ENCODE measurements at regions not wholly inside any gene's neighbourhood (a gene's known extent, or its start where the extent isn't known, plus 50 kb on each side); places are given as distances from the start of the nearest gene placed in this dataset.

DNA sequence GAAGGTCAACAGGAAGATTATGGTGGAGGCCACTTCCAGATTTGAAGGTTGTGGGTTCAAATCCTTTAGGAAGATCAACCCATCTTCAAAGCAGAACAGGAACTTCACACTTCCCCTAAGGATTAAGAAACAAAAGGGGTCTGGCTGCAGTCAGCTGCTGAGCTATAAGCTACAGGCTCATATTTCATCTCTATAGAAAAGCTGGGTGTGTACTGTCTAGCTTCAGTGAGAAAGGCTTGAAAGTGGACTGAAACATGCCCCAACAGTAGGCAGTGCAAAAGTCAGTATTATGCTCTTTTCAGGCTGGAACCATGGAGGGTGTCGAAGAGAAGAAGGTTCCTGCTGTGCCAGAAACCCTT is 60.1 kb upstream of the SPDEF start:
- Histone ChIP-seq H3K36me3 (ENCODE audit: control insufficient read depth, insufficient read depth, low read length) (no peaks in the 10 kb centered on the region), H3K27me3 (replicated peaks; ENCODE audit: control insufficient read depth, insufficient read depth, low read length) (no peaks in the 10 kb centered on the region), H3K9me3 (no peaks in the 10 kb centered on the region), H3K4me3 (ENCODE audit: low read depth, low read length) (no peak overlapping the region), H3K4me1 (peaks cover 13% of the 10 kb centered on the region)
- DNase-seq: no peak
- ChIA-PET POLR2A (no interaction called here), CTCF (interaction anchor here (0.6 kb wide), 3 partner anchors 38 to 133 kb away, joined by 3 to 6 read pairs (median 5); no protein-coding TSS in a partner anchor)
- no peaks in the 10 kb centered on the region for H3K27me3 Mint-ChIP-seq (ENCODE audit: insufficient read depth, unreplicated experiment)
- H3K27ac Mint-ChIP-seq (ENCODE audit: unreplicated experiment): no peak overlapping the region
- H3K4me1 Mint-ChIP-seq (ENCODE audit: low read depth, unreplicated experiment): peaks cover 17% of the 10 kb centered on the region
- peaks cover 8% of the 10 kb centered on the region for H3K36me3 Mint-ChIP-seq (ENCODE audit: insufficient read depth, unreplicated experiment)
- no peak overlapping the region for H3K4me3 Mint-ChIP-seq (ENCODE audit: unreplicated experiment)
- BruUV-seq (replicated peaks): no TSS peak
- intact Hi-C loops (cut with micrococcal nuclease; ENCODE audit: unreplicated experiment): no loop called here
- no peaks in the 10 kb centered on the region for H3K9me3 Mint-ChIP-seq (ENCODE audit: unreplicated experiment)
- no peak for TF ChIP-seq CTCF (IDR thresholded peaks at IDR 0.05; ENCODE audit: insufficient read depth in 1 of 2, low read depth in 1 of 2, low read length in 1 of 2, severe bottlenecking in 1 of 2, unreplicated experiment in 1 of 2)

GRCh38 chr6:34615574-34616226 is 59.6 kb upstream of the SPDEF start:
- no peaks in the 10 kb centered on the region for H3K27me3 Mint-ChIP-seq (ENCODE audit: insufficient read depth, unreplicated experiment)
- intact Hi-C loops (cut with micrococcal nuclease; ENCODE audit: unreplicated experiment): no loop called here
- CTCF ChIA-PET: no interaction called here

GRCh38 chr6:34610819-34611477 is 54.8 kb upstream of the SPDEF start:
- H3K9me3 Mint-ChIP-seq (ENCODE audit: unreplicated experiment): no peaks in the 10 kb centered on the region
- BruUV-seq (replicated peaks): no TSS peak
- POLR2A ChIA-PET: interaction anchor here (0.6 kb wide), 1 partner anchor 312 kb away, joined by 6 read pairs; no protein-coding TSS in a partner anchor

More at GRCh38 chr6:34615574-34616226, 59.6 kb upstream of the SPDEF start:
- peaks cover 8% of the 10 kb centered on the region for H3K36me3 Mint-ChIP-seq (ENCODE audit: insufficient read depth, unreplicated experiment)
- Histone ChIP-seq H3K4me3 (ENCODE audit: low read depth, low read length) (no peak overlapping the region), H3K4me1 (peaks cover 19% of the 10 kb centered on the region), H3K9me3 (no peaks in the 10 kb centered on the region), H3K27me3 (replicated peaks; ENCODE audit: control insufficient read depth, insufficient read depth, low read length) (no peaks in the 10 kb centered on the region), H3K36me3 (ENCODE audit: control insufficient read depth, insufficient read depth, low read length) (no peaks in the 10 kb centered on the region)
- no peak overlapping the region for H3K27ac Mint-ChIP-seq (ENCODE audit: unreplicated experiment)
- POLR2A ChIA-PET: no interaction called here
- no TSS peak for BruUV-seq (replicated peaks)
- no peak for DNase-seq
- no peaks in the 10 kb centered on the region for H3K9me3 Mint-ChIP-seq (ENCODE audit: unreplicated experiment)
- TF ChIP-seq CTCF (IDR thresholded peaks at IDR 0.05; ENCODE audit: insufficient read depth in 1 of 2, low read depth in 1 of 2, low read length in 1 of 2, severe bottlenecking in 1 of 2, unreplicated experiment in 1 of 2): no peak
- peaks cover 20% of the 10 kb centered on the region for H3K4me1 Mint-ChIP-seq (ENCODE audit: low read depth, unreplicated experiment)
- H3K4me3 Mint-ChIP-seq (ENCODE audit: unreplicated experiment): no peak overlapping the region

More at GRCh38 chr6:34610819-34611477, 54.8 kb upstream of the SPDEF start:
- no peak for DNase-seq
- Histone ChIP-seq H3K4me1 (peaks cover 35% of the 10 kb centered on the region), H3K4me3 (ENCODE audit: low read depth, low read length) (no peak overlapping the region), H3K9me3 (no peaks in the 10 kb centered on the region), H3K36me3 (ENCODE audit: control insufficient read depth, insufficient read depth, low read length) (no peaks in the 10 kb centered on the region), H3K27me3 (replicated peaks; ENCODE audit: control insufficient read depth, insufficient read depth, low read length) (no peaks in the 10 kb centered on the region)
- Mint-ChIP-seq H3K4me1 (ENCODE audit: low read depth, unreplicated experiment) (peaks cover 9% of the 10 kb centered on the region), H3K4me3 (ENCODE audit: unreplicated experiment) (no peak overlapping the region), H3K27ac (ENCODE audit: unreplicated experiment) (peak overlapping the region; percentile 89), H3K36me3 (ENCODE audit: insufficient read depth, unreplicated experiment) (peaks cover 11% of the 10 kb centered on the region), H3K27me3 (ENCODE audit: insufficient read depth, unreplicated experiment) (no peaks in the 10 kb centered on the region)
- CTCF ChIA-PET: interaction anchor here (1.0 kb wide), 1 partner anchor 17 kb away, joined by 3 read pairs; no protein-coding TSS in a partner anchor
- intact Hi-C loops (cut with micrococcal nuclease; ENCODE audit: unreplicated experiment): no loop called here
- TF ChIP-seq CTCF (IDR thresholded peaks at IDR 0.05; ENCODE audit: insufficient read depth in 1 of 2, low read depth in 1 of 2, low read length in 1 of 2, severe bottlenecking in 1 of 2, unreplicated experiment in 1 of 2): no peak

All from Caco-2 (cell line).